Endothelial cell of umbilical vein (primary cell): ENCODE measurements at regions not wholly inside any gene's neighbourhood (a gene's known extent, or its start where the extent isn't known, plus 50 kb on each side); places are given as distances from the start of the nearest gene placed in this dataset.

Experiments used
- BruUV-seq: library from RNA; stranded (reverse); fragments of 400-500 nt; replicated peaks from 2 replicates; lab custom pipeline; 2021; lab: Mats Ljungman, UMichigan
- CTCF ChIA-PET: fragments of 300-600, 350-600 bp; sonication (Branson Sonifier 250); formaldehyde crosslinking; loops from one replicate; lab custom pipeline; 2021; ENCODE audit warnings: antibody characterized with exemption, inconsistent platforms; lab: Charles Lee
- POLR2A ChIA-PET: fragments of 300-600, 350-600 bp; sonication (Branson Sonifier 250); formaldehyde crosslinking; loops from one replicate; lab custom pipeline; 2021; ENCODE audit warnings: antibody characterized with exemption, inconsistent platforms; lab: Charles Lee
- DNase-seq: peaks from one replicate; pipeline ENCODE4 v3.0.0-alpha.2; 2011; ENCODE audit warnings: low read depth, low spot score
- FAIRE-seq: peaks from 2 replicates; lab custom pipeline; 2011; peaks lifted over from hg19 to GRCh38; lab: Jason Lieb, UNC
- H2AFZ ChIP-seq: 2 replicates; pipeline ENCODE4 v1.6.0; 2012; ENCODE audit warnings: low read depth, low read length, control low read depth, inconsistent platforms
- H3K27ac ChIP-seq: 2 replicates; pipeline ENCODE4 v1.5.1; 2011; ENCODE audit warnings: low read depth, mild to moderate bottlenecking, control low read depth, low read length, moderate library complexity; ENCODE audit not compliant: insufficient read depth
- H3K27me3 ChIP-seq, 2 experiments: 2 replicates each; pipeline versions ENCODE4 v1.6.0 to v1.6.1; 2011; ENCODE audit warnings: low read length in 2 of 2, mixed read lengths in 1 of 2; ENCODE audit not compliant: control insufficient read depth in 2 of 2, insufficient read depth in 2 of 2
- H3K36me3 ChIP-seq, 2 experiments: 2 replicates in 1 of 2; 3 replicates in 1 of 2; pipeline ENCODE4 v1.5.1; 2011; ENCODE audit warnings: low read length in 2 of 2, mild to moderate bottlenecking in 1 of 2, moderate library complexity in 1 of 2; ENCODE audit not compliant: control insufficient read depth in 2 of 2, insufficient read depth in 2 of 2; ENCODE audit errors: extremely low read depth in 1 of 2
- H3K4me1 ChIP-seq: 3 replicates; pipeline ENCODE4 v1.5.1; 2011; ENCODE audit warnings: mild to moderate bottlenecking, low read length; ENCODE audit not compliant: control insufficient read depth, insufficient read depth; ENCODE audit errors: extremely low read depth
- H3K4me2 ChIP-seq: 2 replicates; pipeline ENCODE4 v1.6.1; 2011; ENCODE audit warnings: low read length, control low read depth, mixed read lengths; ENCODE audit not compliant: insufficient read depth
- H3K4me3 ChIP-seq, 3 experiments: fragments of 200-600 bp in 1 of 3; sonication (generic), shearing (Covaris generic) in 1 of 3; replicated peaks in 1 of 3; 2 replicates each; pipeline ENCODE4 v1.5.1; 2011 to 2016; ENCODE audit warnings: control low read depth in 3 of 3, low read length in 3 of 3, mild to moderate bottlenecking in 2 of 3, inconsistent platforms in 1 of 3, low read depth in 1 of 3, moderate library complexity in 1 of 3; ENCODE audit not compliant: insufficient read depth in 1 of 3
- H3K79me2 ChIP-seq: 2 replicates; pipeline ENCODE4 v1.6.0; 2012; ENCODE audit warnings: low read length, inconsistent platforms; ENCODE audit not compliant: control insufficient read depth, insufficient read depth
- H3K9ac ChIP-seq: replicated peaks from 2 replicates; pipeline ENCODE3; 2011; ENCODE audit warnings: low read length, control low read depth; ENCODE audit not compliant: insufficient read depth; ENCODE audit errors: extremely low read depth
- H3K9me1 ChIP-seq: replicated peaks from 3 replicates; pipeline ENCODE4 v1.6.0; 2011; ENCODE audit warnings: mild to moderate bottlenecking, low read length; ENCODE audit not compliant: control insufficient read depth, insufficient read depth; ENCODE audit errors: extremely low read depth
- H3K9me3 ChIP-seq: replicated peaks from 2 replicates; pipeline ENCODE4 v1.5.1; 2012; ENCODE audit warnings: low read length, inconsistent platforms; ENCODE audit not compliant: control insufficient read depth, insufficient read depth
- H4K20me1 ChIP-seq: replicated peaks from 2 replicates; pipeline ENCODE3; 2011; ENCODE audit warnings: mild to moderate bottlenecking, low read length; ENCODE audit not compliant: control insufficient read depth, insufficient read depth; ENCODE audit errors: extremely low read depth
- CTCF ChIP-seq, 2 donors: IDR thresholded peaks; 1 replicate in 1 of 2; 2 replicates in 1 of 2; pipeline ENCODE4 v1.5.1; 2011; ENCODE audit warnings: low read length in 2 of 2, mild to moderate bottlenecking in 2 of 2, moderate library complexity in 2 of 2, control low read depth in 1 of 2, inconsistent platforms in 1 of 2, low read depth in 1 of 2; ENCODE audit not compliant: insufficient read depth in 1 of 2; ENCODE audit errors: extremely low read depth in 1 of 2
- EZH2 ChIP-seq: IDR thresholded peaks from 2 replicates; pipeline ENCODE4 v1.6.1; 2012; ENCODE audit warnings: borderline replicate concordance, low read depth, mild to moderate bottlenecking, moderate library complexity, low read length, inconsistent platforms; ENCODE audit not compliant: severe bottlenecking
- FOS ChIP-seq: IDR thresholded peaks from 2 replicates; pipeline ENCODE4 v1.6.1; 2011; ENCODE audit warnings: mild to moderate bottlenecking, low read length, moderate library complexity, borderline replicate concordance; ENCODE audit not compliant: insufficient read depth
- GATA2 ChIP-seq: IDR thresholded peaks from 2 replicates; pipeline ENCODE4 v1.7.0; 2011; ENCODE audit warnings: low read depth, mild to moderate bottlenecking, moderate library complexity, mixed read lengths, low read length; ENCODE audit not compliant: insufficient read length, insufficient read depth
- JUN ChIP-seq: IDR thresholded peaks from 2 replicates; pipeline ENCODE4 v1.6.1; 2011; ENCODE audit warnings: borderline replicate concordance, low read depth; ENCODE audit not compliant: insufficient read length, insufficient read depth
- MAX ChIP-seq: IDR thresholded peaks from 2 replicates; pipeline ENCODE4 v1.6.1; 2011; ENCODE audit not compliant: insufficient read depth, insufficient read length
- MYC ChIP-seq: IDR thresholded peaks from one replicate; pipeline ENCODE4 v1.6.1; 2011; ENCODE audit warnings: mild to moderate bottlenecking, low read depth, low read length
- POLR2A ChIP-seq: IDR thresholded peaks from 2 replicates; pipeline ENCODE4 v1.6.1; 2012; ENCODE audit warnings: low read depth, mild to moderate bottlenecking, control low read depth, low read length
- POLR2AphosphoS5 ChIP-seq: IDR thresholded peaks from 2 replicates; pipeline ENCODE4 v1.6.1; 2012; ENCODE audit warnings: low read depth, mild to moderate bottlenecking, control low read depth, low read length, moderate library complexity; ENCODE audit not compliant: insufficient read depth
- dilution Hi-C: fragments of 300-500 bp; cut with MboI; formaldehyde crosslinking; loops from one replicate; pipeline ENCODE4 v1.15.0; 2019; ENCODE audit warnings: low sequenced_read_pairs; ENCODE audit not compliant: extremely low pct_ligation_motif_present
- intact Hi-C: fragments of 100-400 bp; cut with micrococcal nuclease; formaldehyde crosslinking; loops from one replicate; pipeline ENCODE4 v1.10.0; 2022

- Histone ChIP-seq H3K4me3 (no peak overlapping the region), H3K9me1 (no peaks in the 10 kb centered on the region), H3K9ac (no peak overlapping the region), H4K20me1 (no peaks in the 10 kb centered on the region), H3K9me3 (no peaks in the 10 kb centered on the region), H3K36me3 (no peaks in the 10 kb centered on the region), H2AFZ (no peak overlapping the region), H3K27me3 (no peaks in the 10 kb centered on the region), H3K27ac (no peak overlapping the region), H3K4me2 (no peak overlapping the region), H3K4me1 (no peaks in the 10 kb centered on the region), H3K79me2 (no peaks in the 10 kb centered on the region)
- no TSS peak for BruUV-seq
- intact Hi-C loops (no loop called here), dilution Hi-C loops (no loop called here)
- CTCF ChIA-PET, result no interaction called here
- DNase-seq (no peak), FAIRE-seq (no peak)
- POLR2A ChIA-PET, result no interaction called here
- TF ChIP-seq POLR2AphosphoS5, result no peak
Measured at GRCh38 chr18:66209656-66210055, 394.2 kb downstream of the CDH19 start.

- H3K79me2 ChIP-seq, result no peaks in the 10 kb centered on the region
- FAIRE-seq (no peak), DNase-seq (no peak)
- H3K27ac ChIP-seq, result no peak overlapping the region
- no peaks in the 10 kb centered on the region for H3K36me3 ChIP-seq
- no peak overlapping the region for H3K9ac ChIP-seq
- no peak overlapping the region for H3K4me3 ChIP-seq
- no peaks in the 10 kb centered on the region for H3K4me1 ChIP-seq
- dilution Hi-C loops (no loop called here), intact Hi-C loops (no loop called here)
- H3K4me2 ChIP-seq, result no peak overlapping the region
- no peaks in the 10 kb centered on the region for H3K9me1 ChIP-seq
- no peak overlapping the region for H2AFZ ChIP-seq
- H3K9me3 ChIP-seq, result no peaks in the 10 kb centered on the region
- no TSS peak for BruUV-seq
- H4K20me1 ChIP-seq, result no peaks in the 10 kb centered on the region
- ChIA-PET POLR2A (no interaction called here), CTCF (no interaction called here)
- no peaks in the 10 kb centered on the region for H3K27me3 ChIP-seq
- TF ChIP-seq POLR2AphosphoS5, result no peak
- TF ChIP-seq FOS, result no peak
- TF ChIP-seq MYC, result no peak
- no peak for TF ChIP-seq GATA2
- no peak for TF ChIP-seq POLR2A
- TF ChIP-seq EZH2, result no peak
- no peak for TF ChIP-seq JUN
- TF ChIP-seq MAX, result no peak
- no peak for TF ChIP-seq CTCF (IDR thresholded peaks at IDR 0.05; ENCODE audit: extremely low read depth in 1 of 2, insufficient read depth in 1 of 2, low read depth in 1 of 2, low read length in 2 of 2)
Measured at GRCh38 chr18:66196805-66197204, 407.1 kb downstream of the CDH19 start.
